C4-2B (cell line): ENCODE measurements at regions not wholly inside any gene's neighbourhood (a gene's known extent, or its start where the extent isn't known, plus 50 kb on each side); places are given as distances from the start of the nearest gene placed in this dataset.

Experiments used
- ZFX ChIP-seq: fragments of 450-650 bp; IDR thresholded peaks from 2 replicates; pipeline ENCODE4 v1.6.1; 2017
- TF ChIP-seq, protein P1 (sequence below): fragments of 450-650 bp; conservative IDR thresholded peaks from 2 replicates; pipeline ENCODE4 v1.5.1; 2017; ENCODE audit warnings: mild to moderate bottlenecking

DNA sequence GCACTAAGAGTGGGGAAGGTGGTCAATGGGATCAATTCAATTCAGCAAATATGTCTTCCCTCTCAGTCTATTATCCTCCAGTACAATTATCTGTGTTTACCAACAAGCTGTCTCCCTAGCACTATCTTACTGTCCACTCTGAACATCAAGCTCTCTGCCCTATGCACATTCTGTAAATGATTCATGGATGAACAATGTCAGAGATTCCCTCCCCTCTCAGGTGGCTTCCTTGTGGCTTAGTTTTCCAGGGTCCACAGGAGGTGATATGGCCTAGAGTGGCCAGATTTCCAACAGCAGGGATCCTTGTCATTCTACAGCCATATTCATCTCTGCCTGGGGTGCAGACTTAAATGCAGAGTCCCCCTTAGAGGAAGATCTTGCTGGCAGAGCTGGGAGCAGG lies 225.1 kb downstream of the UACA start:
- TF ChIP-seq, protein P1, sequence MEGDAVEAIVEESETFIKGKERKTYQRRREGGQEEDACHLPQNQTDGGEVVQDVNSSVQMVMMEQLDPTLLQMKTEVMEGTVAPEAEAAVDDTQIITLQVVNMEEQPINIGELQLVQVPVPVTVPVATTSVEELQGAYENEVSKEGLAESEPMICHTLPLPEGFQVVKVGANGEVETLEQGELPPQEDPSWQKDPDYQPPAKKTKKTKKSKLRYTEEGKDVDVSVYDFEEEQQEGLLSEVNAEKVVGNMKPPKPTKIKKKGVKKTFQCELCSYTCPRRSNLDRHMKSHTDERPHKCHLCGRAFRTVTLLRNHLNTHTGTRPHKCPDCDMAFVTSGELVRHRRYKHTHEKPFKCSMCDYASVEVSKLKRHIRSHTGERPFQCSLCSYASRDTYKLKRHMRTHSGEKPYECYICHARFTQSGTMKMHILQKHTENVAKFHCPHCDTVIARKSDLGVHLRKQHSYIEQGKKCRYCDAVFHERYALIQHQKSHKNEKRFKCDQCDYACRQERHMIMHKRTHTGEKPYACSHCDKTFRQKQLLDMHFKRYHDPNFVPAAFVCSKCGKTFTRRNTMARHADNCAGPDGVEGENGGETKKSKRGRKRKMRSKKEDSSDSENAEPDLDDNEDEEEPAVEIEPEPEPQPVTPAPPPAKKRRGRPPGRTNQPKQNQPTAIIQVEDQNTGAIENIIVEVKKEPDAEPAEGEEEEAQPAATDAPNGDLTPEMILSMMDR: no peak
- no peak for TF ChIP-seq ZFX
